Prostate gland (tissue), 2 donors: ENCODE measurements at regions not wholly inside any gene's neighbourhood (a gene's known extent, or its start where the extent isn't known, plus 50 kb on each side); places are given as distances from the start of the nearest gene placed in this dataset.

ENCODE experiments used
- DNase-seq: peaks from one replicate; pipeline ENCODE4 v3.0.0-alpha.2; 2019; ENCODE audit warnings: low spot score
- H3K27ac ChIP-seq, 2 donors: fragments of 200-600 bp; sonication (generic); 2 replicates each; pipeline ENCODE4 v1.5.1; 2017 to 2019
- H3K27me3 ChIP-seq: fragments of 200-600 bp; sonication (generic); replicated peaks from 2 replicates; pipeline ENCODE4 v1.5.1; 2019; ENCODE audit not compliant: insufficient read depth
- H3K36me3 ChIP-seq, 2 donors: fragments of 200-600 bp; sonication (generic); 1 replicate in 1 of 2; 2 replicates in 1 of 2; pipeline versions ENCODE4 v1.5.1 to v1.8.1; 2017 to 2019
- H3K4me1 ChIP-seq: fragments of 200-600 bp; sonication (generic); replicated peaks from 2 replicates; pipeline ENCODE4 v1.5.1; 2019
- H3K4me3 ChIP-seq, 2 donors: fragments of 200-600 bp; sonication (generic); 2 replicates each; pipeline ENCODE4 v1.5.1; 2017 to 2019
- H3K9me3 ChIP-seq: fragments of 200-600 bp; sonication (generic); 2 replicates; pipeline ENCODE4 v1.5.1; 2017
- CTCF ChIP-seq, 4 experiments: fragments of 200-600 bp in 2 of 4; fragments of 450-650 bp in 2 of 4; sonication (generic) in 2 of 4; IDR thresholded peaks; 1 replicate in 3 of 4; 2 replicates in 1 of 4; pipeline ENCODE4 v1.5.1; 2016 to 2019; ENCODE audit warnings: antibody characterized with exemption in 4 of 4, mild to moderate bottlenecking in 2 of 4, moderate library complexity in 2 of 4
- POLR2A ChIP-seq: fragments of 450-650 bp; IDR thresholded peaks from one replicate; pipeline ENCODE4 v1.6.1; 2016; ENCODE audit warnings: antibody characterized with exemption, mild to moderate bottlenecking
- POLR2AphosphoS5 ChIP-seq: sonication (generic); formaldehyde crosslinking; IDR thresholded peaks from one replicate; pipeline ENCODE4 v1.6.1; 2017; ENCODE audit warnings: antibody characterized with exemption
- WGBS: methylation state at CpG from one replicate; pipeline ENCODE4 v1.1.5; 2018; 5-methylcytosine and 5-hydroxymethylcytosine counted together
- intact Hi-C: fragments of 100-400 bp; cut with DNase I; formaldehyde crosslinking; loops from one replicate; pipeline ENCODE4 v1.14.2; 2022

DNA sequence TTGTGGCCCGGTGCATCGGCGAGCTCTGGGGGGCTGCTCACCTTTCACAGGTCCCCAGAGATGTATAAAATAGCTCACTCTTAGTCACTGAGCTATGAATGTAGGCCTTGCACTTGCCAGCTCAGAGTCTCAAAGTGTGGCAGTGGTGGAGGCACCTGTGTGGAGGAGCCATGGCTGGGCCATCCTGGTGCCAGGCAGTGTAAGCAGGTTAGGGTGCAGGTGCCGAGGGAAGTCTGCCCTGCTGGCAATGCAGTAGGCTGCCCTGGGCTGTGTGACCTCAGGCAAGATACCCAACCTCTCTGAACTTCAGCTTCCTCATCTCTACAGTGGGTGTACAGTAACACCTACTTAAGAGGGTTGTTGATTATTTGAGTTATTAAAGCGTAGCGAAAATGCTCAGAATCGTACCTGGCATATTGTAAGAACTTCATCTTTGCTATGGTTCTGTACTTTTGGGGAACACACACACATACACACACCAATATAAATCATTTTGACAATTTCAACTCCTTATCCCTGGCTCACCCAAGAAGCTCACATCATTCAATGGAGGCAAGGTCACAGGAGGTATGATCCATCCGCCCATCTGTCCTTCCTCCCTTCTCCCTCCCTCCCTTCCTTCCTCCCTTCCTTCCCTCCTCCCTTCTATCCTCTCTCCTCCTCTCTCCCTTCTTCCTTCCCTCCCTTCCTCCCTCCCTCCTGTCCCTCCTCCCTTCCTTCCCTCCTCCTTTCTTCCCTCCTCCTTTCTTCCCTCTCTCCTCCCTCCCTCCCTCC is 66.8 kb upstream of the STX16 start:
- Histone ChIP-seq H3K27ac (no peak overlapping the region), H3K36me3 (no peaks in the 10 kb centered on the region), H3K4me3 (no peak overlapping the region), H3K9me3 (no peaks in the 10 kb centered on the region), H3K27me3 (no peaks in the 10 kb centered on the region), H3K4me1 (no peaks in the 10 kb centered on the region)
- no peak for TF ChIP-seq CTCF (IDR thresholded peaks at IDR 0.05)
- TF ChIP-seq POLR2AphosphoS5, result no peak
- no peak for TF ChIP-seq POLR2A
- WGBS, result 88% methylated on average over 8 of the region's 8 CpGs
- intact Hi-C loops, result no loop called here
- DNase-seq, result no peak

DNA sequence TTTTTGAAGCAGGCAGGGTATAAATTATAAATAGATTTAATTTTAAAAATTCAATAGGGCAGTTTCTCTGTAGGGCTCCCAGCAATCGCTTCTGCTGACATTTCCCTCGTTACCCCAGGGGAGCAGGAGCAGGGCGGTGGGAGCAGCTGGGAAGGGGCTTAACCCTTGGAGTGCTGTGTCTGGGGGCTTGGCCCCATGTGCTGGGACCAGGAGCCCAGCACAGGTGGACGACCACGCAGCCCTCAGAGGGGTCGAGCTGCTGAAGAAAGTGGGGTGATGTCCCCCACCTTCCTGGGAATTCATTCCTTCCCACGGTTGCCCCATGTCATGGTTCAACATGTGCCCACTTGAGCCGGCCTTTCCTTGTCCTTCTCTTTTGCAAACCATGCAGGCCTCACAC is 67.5 kb upstream of the STX16 start:
- H3K4me3 ChIP-seq, result no peak overlapping the region
- no peaks in the 10 kb centered on the region for H3K27me3 ChIP-seq
- no peak overlapping the region for H3K27ac ChIP-seq
- no peaks in the 10 kb centered on the region for H3K9me3 ChIP-seq
- intact Hi-C loops, result no loop called here
- TF ChIP-seq POLR2AphosphoS5, result no peak
- TF ChIP-seq POLR2A, result no peak
- no peak for TF ChIP-seq CTCF (IDR thresholded peaks at IDR 0.05)
- no peaks in the 10 kb centered on the region for H3K36me3 ChIP-seq
- no peaks in the 10 kb centered on the region for H3K4me1 ChIP-seq
- no peak for DNase-seq
- 84% methylated on average over 8 of the region's 8 CpGs for WGBS

GRCh38 chr20:58583176-58583575 is 67.9 kb upstream of the STX16 start:
- no peaks in the 10 kb centered on the region for H3K36me3 ChIP-seq
- no peaks in the 10 kb centered on the region for H3K27me3 ChIP-seq
- DNase-seq, result no peak
- no peak overlapping the region for H3K27ac ChIP-seq
- TF ChIP-seq POLR2A (no peak), CTCF (IDR thresholded peaks at IDR 0.05) (no peak), POLR2AphosphoS5 (no peak)
- no peak overlapping the region for H3K4me3 ChIP-seq
- no peaks in the 10 kb centered on the region for H3K9me3 ChIP-seq
- intact Hi-C loops, result no loop called here
- 64% methylated on average over 13 of the region's 13 CpGs for WGBS
- no peaks in the 10 kb centered on the region for H3K4me1 ChIP-seq

DNA sequence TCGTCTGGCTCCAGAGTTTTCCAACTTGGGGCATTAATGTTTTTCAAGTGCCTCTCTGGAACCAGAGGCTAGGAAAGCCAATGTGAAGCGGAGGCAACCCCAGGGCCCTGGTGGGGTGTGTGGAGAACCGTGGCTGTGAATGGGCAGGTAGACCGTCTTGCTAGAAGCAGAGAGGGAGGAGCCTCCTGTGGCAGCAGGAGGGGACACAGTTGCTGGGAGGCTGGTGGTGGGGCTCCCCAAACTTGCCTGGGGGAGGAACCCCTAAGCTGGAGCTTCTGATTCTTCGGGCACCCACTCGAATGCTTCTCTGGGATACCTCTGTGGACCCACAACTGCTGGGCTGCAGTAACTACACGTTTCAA is 65.3 kb upstream of the APCDD1L start:
- intact Hi-C loops, result no loop called here
- H3K27me3 ChIP-seq, result no peaks in the 10 kb centered on the region
- no peak for DNase-seq
- H3K36me3 ChIP-seq, result no peaks in the 10 kb centered on the region
- no peaks in the 10 kb centered on the region for H3K4me1 ChIP-seq
- 82% methylated on average over 7 of the region's 7 CpGs for WGBS
- no peak for TF ChIP-seq POLR2AphosphoS5
- no peak for TF ChIP-seq CTCF (IDR thresholded peaks at IDR 0.05)
- no peak for TF ChIP-seq POLR2A
- H3K9me3 ChIP-seq, result no peaks in the 10 kb centered on the region
- no peak overlapping the region for H3K27ac ChIP-seq
- H3K4me3 ChIP-seq, result no peak overlapping the region

DNA sequence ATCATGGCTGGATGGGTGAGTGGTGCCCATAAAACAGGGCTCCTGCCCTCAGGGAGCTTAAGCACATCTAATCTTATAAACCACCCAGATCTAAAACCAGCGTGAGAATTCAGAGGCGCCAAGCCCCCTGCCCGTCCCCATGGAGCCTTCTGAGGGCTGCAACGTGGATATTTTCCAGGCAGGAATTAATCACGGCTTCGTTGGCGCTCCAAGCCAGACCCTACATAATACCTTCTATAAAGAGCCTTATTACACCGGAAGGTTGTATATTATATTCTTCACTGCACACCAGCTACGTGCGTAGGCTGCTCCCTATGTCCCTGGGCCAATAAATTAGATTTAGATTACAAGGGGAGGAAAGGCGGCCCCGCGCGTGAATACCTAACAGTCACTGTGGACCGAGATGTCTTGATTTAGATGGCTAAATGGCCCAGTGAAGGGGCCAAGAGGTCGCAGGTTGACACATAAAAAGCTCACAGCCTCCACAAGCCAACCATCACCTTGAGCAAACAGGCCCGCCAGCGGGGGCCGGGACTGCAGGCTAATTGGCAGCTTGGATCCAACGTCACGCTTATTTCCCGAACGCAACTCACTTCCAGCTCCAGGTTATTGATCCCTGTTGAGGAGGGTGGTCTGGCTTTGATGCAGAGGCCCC is 64.7 kb upstream of the APCDD1L start:
- no peak for TF ChIP-seq POLR2AphosphoS5
- no peak for TF ChIP-seq CTCF (IDR thresholded peaks at IDR 0.05)
- no peak for TF ChIP-seq POLR2A
- Histone ChIP-seq H3K4me1 (no peaks in the 10 kb centered on the region), H3K9me3 (no peaks in the 10 kb centered on the region), H3K27ac (no peak overlapping the region), H3K27me3 (no peaks in the 10 kb centered on the region), H3K36me3 (no peaks in the 10 kb centered on the region), H3K4me3 (no peak overlapping the region)
- 78% methylated on average over 23 of the region's 23 CpGs for WGBS
- intact Hi-C loops, result no loop called here
- DNase-seq, result no peak
